HepG2 (cell line): ENCODE measurements at regions not wholly inside any gene's neighbourhood (a gene's known extent, or its start where the extent isn't known, plus 50 kb on each side); places are given as distances from the start of the nearest gene placed in this dataset.

ENCODE experiments used
- ATAC-seq: fragments of 200-7000 bp; cut with Tn5 transposase; 3 replicates; pipeline ENCODE4 v1.9.1; 2020; ENCODE audit warnings: mild to moderate bottlenecking, moderate library complexity
- BruUV-seq: library from RNA; stranded (reverse); fragments of 400-500 nt; replicated peaks from 2 replicates; lab custom pipeline; 2021; lab: Mats Ljungman, UMichigan
- CTCF ChIA-PET: fragments of 300-600 bp; formaldehyde crosslinking; extraction: SDS; loops from one replicate; lab custom pipeline; 2021; ENCODE audit warnings: low total read pairs, inconsistent platforms, low intra/inter-chr PET ratio; lab: Yijun Ruan, JAX
- POLR2A ChIA-PET: fragments of 350-600 bp; sonication (Branson Sonifier 250); formaldehyde crosslinking; loops from one replicate; lab custom pipeline; 2020; ENCODE audit warnings: antibody characterized with exemption, inconsistent platforms; lab: Yijun Ruan, JAX
- DNase-seq: peaks from one replicate; pipeline ENCODE4 v3.0.0-alpha.2; 2015; ENCODE audit warnings: low spot score
- FAIRE-seq: peaks from 3 replicates; lab custom pipeline; 2011; peaks lifted over from hg19 to GRCh38; lab: Jason Lieb, UNC
- H2AFZ ChIP-seq: one replicate; pipeline ENCODE4 v1.6.1; 2011; ENCODE audit warnings: low read length, inconsistent platforms
- H3K27ac ChIP-seq: fragments of 300-600 bp; 3 replicates; pipeline ENCODE4 v1.8.0; 2011; ENCODE audit warnings: mixed run types, mild to moderate bottlenecking, mixed read lengths, low read length, inconsistent platforms; ENCODE audit not compliant: insufficient read depth; ENCODE audit errors: extremely low read length
- H3K27me3 ChIP-seq, 2 experiments: fragments of 200-600 bp in 1 of 2; 2 replicates in 1 of 2; 3 replicates in 1 of 2; pipeline versions ENCODE4 v1.6.0 to v1.8.0; 2011; ENCODE audit warnings: low read length in 2 of 2, mild to moderate bottlenecking in 2 of 2, moderate library complexity in 2 of 2, inconsistent platforms in 1 of 2; ENCODE audit not compliant: insufficient read depth in 2 of 2, control insufficient read depth in 1 of 2
- H3K36me3 ChIP-seq, 2 experiments: fragments of 200-600 bp in 1 of 2; replicated peaks in 1 of 2; 2 replicates in 1 of 2; 3 replicates in 1 of 2; pipeline versions ENCODE4 v1.5.1 to v1.8.0; 2011; ENCODE audit warnings: low read length in 2 of 2, inconsistent platforms in 1 of 2; ENCODE audit not compliant: insufficient read depth in 2 of 2, control insufficient read depth in 1 of 2
- H3K4me1 ChIP-seq: 2 replicates; pipeline ENCODE4 v1.5.1; 2012; ENCODE audit warnings: low read length, inconsistent platforms; ENCODE audit not compliant: insufficient read depth
- H3K4me2 ChIP-seq: 2 replicates; pipeline ENCODE4 v1.6.0; 2011; ENCODE audit warnings: low read depth, low read length, inconsistent platforms
- H3K4me3 ChIP-seq, 3 experiments: fragments of 200-600 bp in 1 of 3; sonication (generic), shearing (Covaris generic) in 1 of 3; replicated peaks in 1 of 3; 2 replicates each; pipeline ENCODE4 v1.5.1; 2011 to 2016; ENCODE audit warnings: low read length in 3 of 3, inconsistent platforms in 2 of 3, low read depth in 2 of 3, mild to moderate bottlenecking in 2 of 3, control low read depth in 1 of 3, mixed read lengths in 1 of 3; ENCODE audit not compliant: insufficient read depth in 1 of 3
- H3K79me2 ChIP-seq: one replicate; pipeline ENCODE4 v1.6.1; 2011; ENCODE audit warnings: low read length, inconsistent platforms; ENCODE audit not compliant: insufficient read depth
- H3K9ac ChIP-seq: 2 replicates; pipeline ENCODE4 v1.6.0; 2011; ENCODE audit warnings: mild to moderate bottlenecking, low read depth, low read length, inconsistent platforms; ENCODE audit not compliant: insufficient read depth
- H3K9me3 ChIP-seq: 2 replicates; pipeline ENCODE4 v1.5.1; 2012; ENCODE audit warnings: mild to moderate bottlenecking, low read length
- H4K20me1 ChIP-seq: 2 replicates; pipeline ENCODE4 v1.6.0; 2011; ENCODE audit warnings: inconsistent platforms, mild to moderate bottlenecking, low read length, moderate library complexity; ENCODE audit not compliant: insufficient read depth
- DDIT3 ChIP-seq: sonication (generic); formaldehyde crosslinking; IDR thresholded peaks from 2 replicates; pipeline ENCODE4 v1.4.0; 2020; ENCODE audit warnings: mild to moderate bottlenecking, missing genetic modification reagents
- GMEB2 ChIP-seq: IDR thresholded peaks from 2 replicates; pipeline ENCODE4 v1.6.1; 2016; ENCODE audit warnings: missing biosample characterization, missing genetic modification reagents, low read depth
- MYC ChIP-seq: sonication (generic); formaldehyde crosslinking; IDR thresholded peaks from 2 replicates; pipeline ENCODE4 v1.9.0; 2021; ENCODE audit warnings: missing genetic modification reagents, borderline replicate concordance
- NAIF1 ChIP-seq: sonication (generic); formaldehyde crosslinking; IDR thresholded peaks from 2 replicates; pipeline ENCODE4 v1.5.0; 2020; ENCODE audit warnings: mild to moderate bottlenecking, missing genetic modification reagents, borderline replicate concordance
- NFE2L2 ChIP-seq: fragments of 150-350 bp; IDR thresholded peaks from 2 replicates; pipeline ENCODE4 v1.6.1; 2014; ENCODE audit warnings: low read length
- PHF8 ChIP-seq: sonication (generic); formaldehyde crosslinking; IDR thresholded peaks from 2 replicates; pipeline ENCODE4 v1.5.0; 2020; ENCODE audit warnings: missing genetic modification reagents
- PRPF4 ChIP-seq: fragments of 200-400 bp; formaldehyde crosslinking; IDR thresholded peaks from 2 replicates; pipeline ENCODE4 v1.6.1; 2016; ENCODE audit warnings: low read length, low read depth; ENCODE audit not compliant: poor library complexity, severe bottlenecking
- RAD51 ChIP-seq: fragments of 450-650 bp; IDR thresholded peaks from 2 replicates; pipeline ENCODE4 v1.6.1; 2016; ENCODE audit warnings: borderline replicate concordance
- RBAK ChIP-seq: sonication (generic); formaldehyde crosslinking; IDR thresholded peaks from 2 replicates; pipeline ENCODE4 v1.5.1; 2020; ENCODE audit warnings: mild to moderate bottlenecking, missing genetic modification reagents
- SMAD1 ChIP-seq: sonication (generic); formaldehyde crosslinking; IDR thresholded peaks from 2 replicates; pipeline ENCODE4 v1.4.0; 2020; ENCODE audit warnings: missing genetic modification reagents, low read depth, mild to moderate bottlenecking, borderline replicate concordance
- SOX6 ChIP-seq, 2 experiments: fragments of 450-650 bp in 1 of 2; sonication (generic) in 1 of 2; formaldehyde crosslinking in 1 of 2; IDR thresholded peaks; 2 replicates each; pipeline versions ENCODE4 v1.4.0 to v1.6.1; 2017 to 2020; ENCODE audit warnings: antibody characterized with exemption in 1 of 2, mild to moderate bottlenecking in 1 of 2, missing genetic modification reagents in 1 of 2
- SP5 ChIP-seq: IDR thresholded peaks from 2 replicates; pipeline ENCODE4 v1.6.1; 2016; ENCODE audit warnings: low read depth, borderline replicate concordance
- TFAP4 ChIP-seq: sonication (generic); IDR thresholded peaks from 2 replicates; pipeline ENCODE4 v1.6.1; 2016; ENCODE audit warnings: low read depth, borderline replicate concordance
- ZC3H13 ChIP-seq: sonication (generic); formaldehyde crosslinking; IDR thresholded peaks from 2 replicates; pipeline ENCODE4 v1.8.1; 2023; ENCODE audit warnings: mild to moderate bottlenecking, missing genetic modification reagents, moderate library complexity
- ZFP90 ChIP-seq: sonication (generic); formaldehyde crosslinking; IDR thresholded peaks from 2 replicates; pipeline ENCODE4 v1.8.0; 2022; ENCODE audit warnings: missing genetic modification reagents, mild to moderate bottlenecking, inconsistent platforms, borderline replicate concordance
- ZNF275 ChIP-seq: sonication (generic); formaldehyde crosslinking; IDR thresholded peaks from 2 replicates; pipeline ENCODE4 v1.8.0; 2022; ENCODE audit warnings: missing genetic modification reagents, mild to moderate bottlenecking, inconsistent platforms, borderline replicate concordance
- ZNF34 ChIP-seq: sonication (generic); formaldehyde crosslinking; IDR thresholded peaks from 2 replicates; pipeline ENCODE4 v1.4.0; 2020; ENCODE audit warnings: mild to moderate bottlenecking, missing genetic modification reagents, borderline replicate concordance
- WGBS: methylation state at CpG from one replicate; pipeline ENCODE4 v1.1.6; 2017; ENCODE audit warnings: low lambda C conversion rate; 5-methylcytosine and 5-hydroxymethylcytosine counted together
- in situ Hi-C: cut with HindIII; loops from 2 replicates; pipeline ENCODE4 v1.10.0; 2017; ENCODE audit warnings: low pct_unique_long_range_greater_than_20kb; ENCODE audit not compliant: extremely low pct_ligation_motif_present
- intact Hi-C: fragments of 100-400 bp; cut with micrococcal nuclease; formaldehyde crosslinking; loops from one replicate; pipeline ENCODE4 v1.10.0; 2022; ENCODE audit not compliant: unreplicated experiment

GRCh38 chr4:134537701-134538100 is 336.1 kb upstream of the PABPC4L start:
- ATAC-seq (no peak), FAIRE-seq (no peak), DNase-seq (no peak)
- no peak overlapping the region for H3K9ac ChIP-seq
- POLR2A ChIA-PET = no interaction called here
- H3K27me3 ChIP-seq = no peaks in the 10 kb centered on the region
- BruUV-seq = no TSS peak
- no peaks in the 10 kb centered on the region for H3K79me2 ChIP-seq
- H3K36me3 ChIP-seq = no peaks in the 10 kb centered on the region
- CTCF ChIA-PET = no interaction called here
- in situ Hi-C loops = no loop called here
- no peak for TF ChIP-seq PRPF4
- TF ChIP-seq SP5 = no peak
- no peak for TF ChIP-seq PHF8 (CRISPR knock-in tag)
- TF ChIP-seq MYC (CRISPR knock-in tag) = no peak
- TF ChIP-seq ZNF275 = no peak
- no peak for TF ChIP-seq ZNF34 (CRISPR knock-in tag)
- TF ChIP-seq SMAD1 (CRISPR knock-in tag) = no peak
- no peak for TF ChIP-seq ZFP90 (CRISPR knock-in tag)
- no peak for TF ChIP-seq NFE2L2
- intact Hi-C loops = no loop called here
- no peak overlapping the region for H3K4me3 ChIP-seq
- H3K27ac ChIP-seq = no peak overlapping the region
- H2AFZ ChIP-seq = no peak overlapping the region
- no peak overlapping the region for H3K4me2 ChIP-seq
- no peaks in the 10 kb centered on the region for H4K20me1 ChIP-seq
- no peaks in the 10 kb centered on the region for H3K4me1 ChIP-seq
- no peaks in the 10 kb centered on the region for H3K9me3 ChIP-seq

- DNase-seq = no peak
- no peak for ATAC-seq
- in situ Hi-C loops = no loop called here
- Histone ChIP-seq H2AFZ (no peak overlapping the region), H3K27ac (no peak overlapping the region), H3K36me3 (no peaks in the 10 kb centered on the region), H3K4me2 (no peak overlapping the region), H3K9ac (no peak overlapping the region), H3K9me3 (no peaks in the 10 kb centered on the region), H3K27me3 (no peaks in the 10 kb centered on the region), H3K79me2 (no peaks in the 10 kb centered on the region), H4K20me1 (no peaks in the 10 kb centered on the region), H3K4me3 (no peak overlapping the region), H3K4me1 (no peaks in the 10 kb centered on the region)
- 3% methylated on average over 3 of the region's 3 CpGs for WGBS
- ChIA-PET CTCF (no interaction called here), POLR2A (no interaction called here)
- no peak for FAIRE-seq
- intact Hi-C loops = no loop called here
- BruUV-seq = no TSS peak
- TF ChIP-seq SOX6 (IDR thresholded peaks at IDR 0.05) = no peak
- TF ChIP-seq SOX6 (CRISPR knock-in tag; IDR thresholded peaks at IDR 0.05) = no peak
- TF ChIP-seq NAIF1 (CRISPR knock-in tag) = no peak
- TF ChIP-seq DDIT3 = no peak
- no peak for TF ChIP-seq GMEB2 (CRISPR knock-in tag)
- no peak for TF ChIP-seq TFAP4
- no peak for TF ChIP-seq RAD51
- TF ChIP-seq ZC3H13 (CRISPR knock-in tag) = no peak
- no peak for TF ChIP-seq RBAK (CRISPR knock-in tag)
Measured at GRCh38 chr4:134533068-134533467, 331.5 kb upstream of the PABPC4L start.
